Activated T-helper 17 cell treated with anti-CD3 and anti-CD28 coated beads, Interleukin-2, amount 50 U/mL, for 72 hours (primary cell): ENCODE measurements at regions not wholly inside any gene's neighbourhood (a gene's known extent, or its start where the extent isn't known, plus 50 kb on each side); places are given as distances from the start of the nearest gene placed in this dataset.
"Not testable (repeated sequence)": the region's sequence is repeated elsewhere in the genome, so short reads cannot be mapped to it uniquely, and the experiment has no call there.

Experiments
- ATAC-seq: fragments of 150-1000 bp; cut with Tn5 transposase; replicated peaks from 2 replicates; pipeline ENCODE4 v1.10.0; 2021; ENCODE audit warnings: mild to moderate bottlenecking, moderate library complexity
- H3K27ac Mint-ChIP-seq: one replicate; pipeline ENCODE4 v1.8.0; 2022; ENCODE audit warnings: mixed read lengths
- H3K27me3 Mint-ChIP-seq: one replicate; pipeline ENCODE4 v1.8.0; 2022; ENCODE audit warnings: mixed read lengths
- H3K36me3 Mint-ChIP-seq: one replicate; pipeline ENCODE4 v1.8.0; 2022; ENCODE audit warnings: low read depth, mild to moderate bottlenecking, mixed read lengths
- H3K4me1 Mint-ChIP-seq: one replicate; pipeline ENCODE4 v1.8.0; 2022; ENCODE audit warnings: mixed read lengths
- H3K4me3 Mint-ChIP-seq: one replicate; pipeline ENCODE4 v1.8.0; 2022; ENCODE audit warnings: mild to moderate bottlenecking, mixed read lengths
- H3K9me3 Mint-ChIP-seq: one replicate; pipeline ENCODE4 v1.8.0; 2022; ENCODE audit warnings: mixed read lengths

- Mint-ChIP-seq H3K36me3 (no peaks in the 10 kb centered on the region), H3K9me3 (peaks cover 25% of the 10 kb centered on the region), H3K4me1 (no peaks in the 10 kb centered on the region), H3K27ac (no peak overlapping the region), H3K4me3 (no peak overlapping the region), H3K27me3 (no peaks in the 10 kb centered on the region)
- ATAC-seq, result no peak
These were observed 195.6 kb upstream of the SSTR1 start for GRCh38 chr14:38012056-38012455.

DNA sequence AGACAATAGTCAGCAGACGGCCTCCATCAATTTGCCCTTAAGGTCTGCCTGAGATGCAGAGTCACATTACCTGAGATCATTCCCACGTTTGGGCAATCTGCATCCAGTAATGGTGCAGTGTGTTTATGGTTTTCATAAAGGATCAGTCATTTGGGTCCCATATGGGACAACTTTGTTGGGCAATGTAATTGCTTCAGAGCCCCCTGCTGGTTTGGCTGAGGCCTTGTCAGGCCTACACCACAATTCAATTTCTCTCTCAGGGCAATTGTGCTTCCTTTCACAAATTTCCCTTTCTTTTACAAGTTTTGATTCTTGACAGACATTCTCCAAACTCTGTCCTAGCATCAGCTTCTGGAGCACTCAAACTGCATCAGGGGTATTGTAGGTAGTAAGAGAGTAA is 191.2 kb upstream of the SSTR1 start:
- Mint-ChIP-seq H3K27me3 (no peaks in the 10 kb centered on the region), H3K4me1 (no peaks in the 10 kb centered on the region), H3K4me3 (no peak overlapping the region), H3K36me3 (no peaks in the 10 kb centered on the region), H3K9me3 (peaks cover 16% of the 10 kb centered on the region), H3K27ac (no peak overlapping the region)
- no peak for ATAC-seq

DNA sequence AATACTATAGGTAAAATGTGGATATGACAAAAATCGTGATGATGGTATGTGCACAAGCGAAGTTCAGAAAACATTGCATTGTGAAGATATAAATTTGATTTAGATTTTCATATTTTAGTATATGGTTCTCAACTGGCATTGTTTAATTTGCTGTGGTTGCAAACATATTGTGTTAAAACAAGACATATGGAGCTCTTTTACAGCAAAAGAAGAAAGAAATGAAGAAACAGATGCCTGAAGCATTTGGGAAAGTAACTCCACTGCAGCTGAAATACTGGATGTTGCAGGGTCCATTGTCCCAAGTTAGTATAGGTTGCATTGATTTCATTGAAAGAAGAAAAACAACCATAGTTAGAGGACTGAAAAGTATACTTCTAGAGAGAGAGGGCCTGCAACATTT is 185.8 kb upstream of the SSTR1 start:
- no peak for ATAC-seq
- Mint-ChIP-seq H3K4me3 (no peak overlapping the region), H3K9me3 (peaks cover 15% of the 10 kb centered on the region), H3K27ac (no peak overlapping the region), H3K4me1 (no peaks in the 10 kb centered on the region), H3K36me3 (no peaks in the 10 kb centered on the region), H3K27me3 (no peaks in the 10 kb centered on the region)

DNA sequence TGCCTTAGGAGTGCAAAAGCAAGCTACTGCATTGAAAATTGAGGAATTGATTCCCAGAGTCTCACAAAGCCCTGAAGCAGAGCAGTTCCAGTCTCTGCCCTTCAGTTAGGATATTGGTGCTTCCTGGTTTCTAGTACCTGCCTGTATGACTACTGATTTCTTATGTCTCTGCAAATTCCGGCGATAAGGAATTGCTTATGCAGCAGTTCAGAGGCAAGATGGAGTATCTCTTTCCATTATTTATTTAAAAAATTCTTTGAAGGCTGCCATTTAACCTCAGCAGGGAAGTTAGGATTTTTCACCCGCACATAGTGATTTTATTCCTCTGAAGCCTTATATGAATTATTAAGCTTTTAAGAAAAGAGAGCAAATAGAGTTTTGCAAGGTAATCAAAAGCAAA is 184.9 kb upstream of the SSTR1 start:
- H3K4me1 Mint-ChIP-seq, result no peaks in the 10 kb centered on the region
- peaks cover 18% of the 10 kb centered on the region for H3K9me3 Mint-ChIP-seq
- no peak for ATAC-seq
- no peak overlapping the region for H3K27ac Mint-ChIP-seq
- H3K36me3 Mint-ChIP-seq, result no peaks in the 10 kb centered on the region
- H3K27me3 Mint-ChIP-seq, result no peaks in the 10 kb centered on the region
- no peak overlapping the region for H3K4me3 Mint-ChIP-seq

GRCh38 chr14:38038171-38038570 is 169.5 kb upstream of the SSTR1 start:
- H3K4me1 Mint-ChIP-seq, result no peaks in the 10 kb centered on the region
- H3K27me3 Mint-ChIP-seq, result no peaks in the 10 kb centered on the region
- no peaks in the 10 kb centered on the region for H3K36me3 Mint-ChIP-seq
- ATAC-seq, result no peak
- peaks cover 16% of the 10 kb centered on the region for H3K9me3 Mint-ChIP-seq
- no peak overlapping the region for H3K27ac Mint-ChIP-seq
- H3K4me3 Mint-ChIP-seq, result no peak overlapping the region

- Mint-ChIP-seq H3K9me3 (peaks cover 16% of the 10 kb centered on the region), H3K4me1 (no peaks in the 10 kb centered on the region), H3K36me3 (no peaks in the 10 kb centered on the region), H3K27ac (no peak overlapping the region), H3K4me3 (no peak overlapping the region), H3K27me3 (no peaks in the 10 kb centered on the region)
- no peak for ATAC-seq
These were observed 168.7 kb upstream of the SSTR1 start for GRCh38 chr14:38038986-38039385.

DNA sequence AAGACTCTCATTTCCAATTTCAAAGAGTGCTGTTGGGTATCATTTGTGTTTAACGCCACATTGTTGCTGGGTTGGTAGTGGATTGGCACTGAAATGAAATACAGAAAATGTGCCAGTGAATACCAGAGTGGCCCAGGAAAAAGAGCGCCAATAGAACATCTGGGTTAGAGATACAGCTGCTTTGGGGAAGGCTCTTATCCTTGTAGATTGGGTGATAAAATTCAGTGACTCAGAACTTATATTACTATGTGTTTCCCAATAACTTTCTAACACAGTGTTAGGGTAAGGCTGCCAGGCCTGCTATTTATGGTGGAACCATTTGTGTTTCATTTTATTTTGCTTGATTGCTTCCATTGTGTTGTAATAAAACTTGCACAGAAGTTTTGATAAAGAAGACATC is 168.2 kb upstream of the SSTR1 start:
- Mint-ChIP-seq H3K27me3 (no peaks in the 10 kb centered on the region), H3K4me1 (no peaks in the 10 kb centered on the region), H3K9me3 (peaks cover 16% of the 10 kb centered on the region), H3K27ac (no peak overlapping the region), H3K36me3 (no peaks in the 10 kb centered on the region), H3K4me3 (no peak overlapping the region)
- ATAC-seq, result no peak

GRCh38 chr14:38040411-38040810 is 167.3 kb upstream of the SSTR1 start:
- no peak overlapping the region for H3K27ac Mint-ChIP-seq
- peaks cover 16% of the 10 kb centered on the region for H3K9me3 Mint-ChIP-seq
- H3K36me3 Mint-ChIP-seq, result no peaks in the 10 kb centered on the region
- ATAC-seq, result no peak
- H3K4me3 Mint-ChIP-seq, result no peak overlapping the region
- H3K27me3 Mint-ChIP-seq, result no peaks in the 10 kb centered on the region
- no peaks in the 10 kb centered on the region for H3K4me1 Mint-ChIP-seq

GRCh38 chr14:38042322-38042721 is 165.4 kb upstream of the SSTR1 start:
- Mint-ChIP-seq H3K4me3 (no peak overlapping the region), H3K27me3 (no peaks in the 10 kb centered on the region), H3K36me3 (no peaks in the 10 kb centered on the region), H3K9me3 (peaks cover 9% of the 10 kb centered on the region), H3K27ac (no peak overlapping the region), H3K4me1 (no peaks in the 10 kb centered on the region)
- ATAC-seq, result no peak

DNA sequence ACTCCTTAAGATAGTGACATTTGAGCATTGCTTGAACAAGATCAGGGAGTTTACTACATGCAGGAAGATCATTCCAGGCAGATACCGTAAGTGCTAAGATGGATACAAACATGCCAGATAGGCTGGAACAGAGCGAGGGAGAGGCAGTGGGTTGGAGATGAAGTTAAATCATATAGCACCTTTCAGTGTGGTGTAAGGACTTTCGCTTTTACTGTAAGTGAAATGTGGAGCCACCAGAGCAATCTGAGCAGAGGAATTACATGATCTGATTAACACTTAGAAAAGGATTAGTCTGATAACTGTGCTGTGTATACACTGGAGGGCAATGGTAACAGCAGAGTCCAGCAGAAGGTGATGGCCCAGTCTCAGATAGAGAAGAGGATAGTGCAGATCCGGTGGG is 163.0 kb upstream of the SSTR1 start:
- Mint-ChIP-seq H3K27me3 (no peaks in the 10 kb centered on the region), H3K4me1 (no peaks in the 10 kb centered on the region), H3K36me3 (no peaks in the 10 kb centered on the region), H3K4me3 (no peak overlapping the region), H3K27ac (no peak overlapping the region), H3K9me3 (peaks cover 4% of the 10 kb centered on the region)
- ATAC-seq, result peak; percentile 69

GRCh38 chr14:38045461-38045860 is 162.2 kb upstream of the SSTR1 start:
- no peaks in the 10 kb centered on the region for H3K4me1 Mint-ChIP-seq
- H3K4me3 Mint-ChIP-seq, result no peak overlapping the region
- H3K36me3 Mint-ChIP-seq, result no peaks in the 10 kb centered on the region
- peaks cover 4% of the 10 kb centered on the region for H3K9me3 Mint-ChIP-seq
- H3K27me3 Mint-ChIP-seq, result no peaks in the 10 kb centered on the region
- H3K27ac Mint-ChIP-seq, result no peak overlapping the region
- no peak for ATAC-seq

GRCh38 chr14:38046160-38046559 is 161.5 kb upstream of the SSTR1 start:
- Mint-ChIP-seq H3K9me3 (peaks cover 4% of the 10 kb centered on the region), H3K4me1 (no peaks in the 10 kb centered on the region), H3K27me3 (no peaks in the 10 kb centered on the region), H3K36me3 (no peaks in the 10 kb centered on the region), H3K4me3 (no peak overlapping the region), H3K27ac (no peak overlapping the region)
- no peak for ATAC-seq

- H3K36me3 Mint-ChIP-seq, result no peaks in the 10 kb centered on the region
- no peak for ATAC-seq
- H3K27ac Mint-ChIP-seq, result no peak overlapping the region
These were observed 160.4 kb upstream of the SSTR1 start for GRCh38 chr14:38047195-38047902.

DNA sequence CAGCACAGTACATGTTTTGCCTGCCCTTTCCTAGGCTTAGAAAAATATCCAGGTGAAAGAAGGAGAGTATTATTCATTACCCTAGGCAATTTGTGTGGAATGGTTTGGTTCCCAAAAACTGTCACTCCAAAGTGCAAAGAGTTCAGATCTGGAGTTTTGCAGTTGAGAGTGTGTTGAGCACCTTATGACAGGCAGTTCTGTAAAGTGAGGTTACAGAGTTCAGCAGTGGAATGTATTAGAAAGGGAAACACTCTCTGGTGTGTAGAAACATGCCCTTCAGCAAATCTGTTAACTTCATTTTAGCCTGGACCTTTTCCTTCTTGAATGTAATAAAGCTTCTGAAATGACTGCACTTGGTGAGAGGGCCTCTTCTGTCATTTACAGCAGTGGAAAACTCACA is 154.0 kb upstream of the SSTR1 start:
- H3K4me3 Mint-ChIP-seq, result no peak overlapping the region
- H3K9me3 Mint-ChIP-seq, result peaks cover 8% of the 10 kb centered on the region
- H3K4me1 Mint-ChIP-seq, result no peaks in the 10 kb centered on the region
- no peaks in the 10 kb centered on the region for H3K27me3 Mint-ChIP-seq
- no peak overlapping the region for H3K27ac Mint-ChIP-seq
- H3K36me3 Mint-ChIP-seq, result no peaks in the 10 kb centered on the region
- no peak for ATAC-seq

More at GRCh38 chr14:38047195-38047902, 160.4 kb upstream of the SSTR1 start:
- Mint-ChIP-seq H3K27me3 (no peaks in the 10 kb centered on the region), H3K4me3 (no peak overlapping the region), H3K4me1 (no peaks in the 10 kb centered on the region), H3K9me3 (peaks cover 7% of the 10 kb centered on the region)

GRCh38 chr14:38056270-38056669 is 151.4 kb upstream of the SSTR1 start:
- Mint-ChIP-seq H3K4me1 (no peaks in the 10 kb centered on the region), H3K27me3 (no peaks in the 10 kb centered on the region), H3K4me3 (no peak overlapping the region)

GRCh38 chr14:38062223-38062622 is 145.5 kb upstream of the SSTR1 start:
- not testable (repeated sequence) for H3K36me3 Mint-ChIP-seq, ATAC-seq, H3K4me3 Mint-ChIP-seq, H3K27ac Mint-ChIP-seq, H3K27me3 Mint-ChIP-seq, H3K9me3 Mint-ChIP-seq, H3K4me1 Mint-ChIP-seq

More at GRCh38 chr14:38056270-38056669, 151.4 kb upstream of the SSTR1 start:
- Mint-ChIP-seq H3K27ac (no peak overlapping the region), H3K9me3 (peaks cover 5% of the 10 kb centered on the region), H3K36me3 (no peaks in the 10 kb centered on the region)
- ATAC-seq, result no peak
